ENCODE measurements at regions not wholly inside any gene's neighbourhood (a gene's known extent, or its start where the extent isn't known, plus 50 kb on each side); places are given as distances from the start of the nearest gene placed in this dataset.

GRCh38 chr21:22128671-22129070 lies 1130.5 kb downstream of the NCAM2 start:
- TF ChIP-seq CTCF (IDR thresholded peaks at IDR 0.05; ENCODE audit: control extremely low read depth in 1 of 3, insufficient read depth in 1 of 3, low read depth in 1 of 3, low read length in 3 of 3) (no peak), HDAC2 (IDR thresholded peaks at IDR 0.05; ENCODE audit: borderline replicate concordance in 1 of 2, low read depth in 2 of 2, low read length in 2 of 2) (no peak), KDM5A (IDR thresholded peaks at IDR 0.05; ENCODE audit: low read length) (no peak)

Data from H1 (cell line).